ENCODE measurements at regions not wholly inside any gene's neighbourhood (a gene's known extent, or its start where the extent isn't known, plus 50 kb on each side); places are given as distances from the start of the nearest gene placed in this dataset.

DNA sequence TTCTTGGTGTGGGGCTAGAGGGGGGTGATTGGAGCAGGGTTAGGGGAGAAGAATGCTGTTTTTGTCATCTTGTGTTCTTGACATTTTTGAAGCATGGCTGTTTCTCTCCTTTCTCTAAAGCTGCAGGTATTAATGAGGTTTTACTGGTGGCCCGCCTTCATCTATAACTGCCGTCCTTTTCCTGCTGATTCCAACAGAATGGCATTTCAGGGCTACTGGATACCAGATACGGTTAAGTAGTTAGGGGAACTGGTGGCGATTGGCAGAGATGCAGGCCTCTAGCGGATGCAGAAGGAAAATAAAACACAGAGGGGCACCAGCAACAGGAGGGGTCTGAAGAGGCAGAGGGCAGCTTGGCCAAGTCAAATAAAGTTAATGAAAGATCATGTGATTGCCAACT lies 89.7 kb upstream of the EEF1E1 start:
- Histone ChIP-seq H3F3A (replicated peaks; ENCODE audit: insufficient read depth) (no peaks in the 10 kb centered on the region), H3K27ac (ENCODE audit: low read depth in 2 of 2, low read length in 1 of 2) (no peak overlapping the region), H3K27me3 (ENCODE audit: insufficient read depth) (no peaks in the 10 kb centered on the region), H3K4me2 (no peak overlapping the region), H3K9ac (no peak overlapping the region), H3K4me3 (ENCODE audit: low read depth in 2 of 2, low read length in 1 of 2) (no peak overlapping the region), H3K36me3 (replicated peaks in 1 of 2; ENCODE audit: control insufficient read depth in 1 of 2, insufficient read depth in 2 of 2, low read length in 1 of 2) (no peaks in the 10 kb centered on the region), H3K4me1 (ENCODE audit: control insufficient read depth in 1 of 2, insufficient read depth in 2 of 2, low read depth in 1 of 2, low read length in 1 of 2) (no peaks in the 10 kb centered on the region), H2AFZ (ENCODE audit: low read depth) (no peak overlapping the region), H4K20me1 (ENCODE audit: insufficient read depth) (no peaks in the 10 kb centered on the region), H3K9me2 (no peaks in the 10 kb centered on the region), H3K79me2 (ENCODE audit: insufficient read depth) (no peaks in the 10 kb centered on the region), H3K9me3 (no peaks in the 10 kb centered on the region)
- 42% methylated on average over 5 of the region's 5 CpGs for whole genome bisulfite sequencing (ENCODE audit: low lambda C conversion rate)
- ChIA-PET POLR2A (no interaction called here), CTCF (interaction anchor here (0.7 to 1.0 kb wide), 2 partner anchors 27 to 71 kb away, joined by 4 read pairs; no protein-coding TSS in a partner anchor)
- no peak for TF ChIP-seq SMC3 (IDR thresholded peaks at IDR 0.05; ENCODE audit: low read depth, low read length)
- no peak for TF ChIP-seq CHD2 (IDR thresholded peaks at IDR 0.05; ENCODE audit: low read length, partially characterized antibody)
- no peak for TF ChIP-seq MEF2A (IDR thresholded peaks at IDR 0.05; ENCODE audit: borderline replicate concordance, low read depth)
- TF ChIP-seq ELF1 (IDR thresholded peaks at IDR 0.05), result no peak
- TF ChIP-seq, protein P1, sequence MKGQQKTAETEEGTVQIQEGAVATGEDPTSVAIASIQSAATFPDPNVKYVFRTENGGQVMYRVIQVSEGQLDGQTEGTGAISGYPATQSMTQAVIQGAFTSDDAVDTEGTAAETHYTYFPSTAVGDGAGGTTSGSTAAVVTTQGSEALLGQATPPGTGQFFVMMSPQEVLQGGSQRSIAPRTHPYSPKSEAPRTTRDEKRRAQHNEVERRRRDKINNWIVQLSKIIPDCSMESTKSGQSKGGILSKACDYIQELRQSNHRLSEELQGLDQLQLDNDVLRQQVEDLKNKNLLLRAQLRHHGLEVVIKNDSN (IDR thresholded peaks at IDR 0.05; ENCODE audit: borderline replicate concordance, low read depth), result no peak
- TF ChIP-seq EP300 (IDR thresholded peaks at IDR 0.05; ENCODE audit: borderline replicate concordance in 1 of 2, low read depth in 1 of 2, low read length in 1 of 2), result no peak
- TF ChIP-seq TEAD4 (IDR thresholded peaks at IDR 0.05; ENCODE audit: borderline replicate concordance, insufficient read depth), result no peak
- TF ChIP-seq FOXJ3 (CRISPR knock-in tag; IDR thresholded peaks at IDR 0.05), result no peak
- no peak for TF ChIP-seq YY1 (IDR thresholded peaks at IDR 0.05; ENCODE audit: low read depth)
- TF ChIP-seq, protein P2, sequence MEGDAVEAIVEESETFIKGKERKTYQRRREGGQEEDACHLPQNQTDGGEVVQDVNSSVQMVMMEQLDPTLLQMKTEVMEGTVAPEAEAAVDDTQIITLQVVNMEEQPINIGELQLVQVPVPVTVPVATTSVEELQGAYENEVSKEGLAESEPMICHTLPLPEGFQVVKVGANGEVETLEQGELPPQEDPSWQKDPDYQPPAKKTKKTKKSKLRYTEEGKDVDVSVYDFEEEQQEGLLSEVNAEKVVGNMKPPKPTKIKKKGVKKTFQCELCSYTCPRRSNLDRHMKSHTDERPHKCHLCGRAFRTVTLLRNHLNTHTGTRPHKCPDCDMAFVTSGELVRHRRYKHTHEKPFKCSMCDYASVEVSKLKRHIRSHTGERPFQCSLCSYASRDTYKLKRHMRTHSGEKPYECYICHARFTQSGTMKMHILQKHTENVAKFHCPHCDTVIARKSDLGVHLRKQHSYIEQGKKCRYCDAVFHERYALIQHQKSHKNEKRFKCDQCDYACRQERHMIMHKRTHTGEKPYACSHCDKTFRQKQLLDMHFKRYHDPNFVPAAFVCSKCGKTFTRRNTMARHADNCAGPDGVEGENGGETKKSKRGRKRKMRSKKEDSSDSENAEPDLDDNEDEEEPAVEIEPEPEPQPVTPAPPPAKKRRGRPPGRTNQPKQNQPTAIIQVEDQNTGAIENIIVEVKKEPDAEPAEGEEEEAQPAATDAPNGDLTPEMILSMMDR (IDR thresholded peaks at IDR 0.05), result no peak
- TF ChIP-seq RFX5 (IDR thresholded peaks at IDR 0.05; ENCODE audit: low read length), result no peak
- TF ChIP-seq, protein P3, sequence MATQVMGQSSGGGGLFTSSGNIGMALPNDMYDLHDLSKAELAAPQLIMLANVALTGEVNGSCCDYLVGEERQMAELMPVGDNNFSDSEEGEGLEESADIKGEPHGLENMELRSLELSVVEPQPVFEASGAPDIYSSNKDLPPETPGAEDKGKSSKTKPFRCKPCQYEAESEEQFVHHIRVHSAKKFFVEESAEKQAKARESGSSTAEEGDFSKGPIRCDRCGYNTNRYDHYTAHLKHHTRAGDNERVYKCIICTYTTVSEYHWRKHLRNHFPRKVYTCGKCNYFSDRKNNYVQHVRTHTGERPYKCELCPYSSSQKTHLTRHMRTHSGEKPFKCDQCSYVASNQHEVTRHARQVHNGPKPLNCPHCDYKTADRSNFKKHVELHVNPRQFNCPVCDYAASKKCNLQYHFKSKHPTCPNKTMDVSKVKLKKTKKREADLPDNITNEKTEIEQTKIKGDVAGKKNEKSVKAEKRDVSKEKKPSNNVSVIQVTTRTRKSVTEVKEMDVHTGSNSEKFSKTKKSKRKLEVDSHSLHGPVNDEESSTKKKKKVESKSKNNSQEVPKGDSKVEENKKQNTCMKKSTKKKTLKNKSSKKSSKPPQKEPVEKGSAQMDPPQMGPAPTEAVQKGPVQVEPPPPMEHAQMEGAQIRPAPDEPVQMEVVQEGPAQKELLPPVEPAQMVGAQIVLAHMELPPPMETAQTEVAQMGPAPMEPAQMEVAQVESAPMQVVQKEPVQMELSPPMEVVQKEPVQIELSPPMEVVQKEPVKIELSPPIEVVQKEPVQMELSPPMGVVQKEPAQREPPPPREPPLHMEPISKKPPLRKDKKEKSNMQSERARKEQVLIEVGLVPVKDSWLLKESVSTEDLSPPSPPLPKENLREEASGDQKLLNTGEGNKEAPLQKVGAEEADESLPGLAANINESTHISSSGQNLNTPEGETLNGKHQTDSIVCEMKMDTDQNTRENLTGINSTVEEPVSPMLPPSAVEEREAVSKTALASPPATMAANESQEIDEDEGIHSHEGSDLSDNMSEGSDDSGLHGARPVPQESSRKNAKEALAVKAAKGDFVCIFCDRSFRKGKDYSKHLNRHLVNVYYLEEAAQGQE (IDR thresholded peaks at IDR 0.05; ENCODE audit: low read depth, low read length), result no peak
- TF ChIP-seq TCF12 (IDR thresholded peaks at IDR 0.05), result no peak
- TF ChIP-seq, protein P4, sequence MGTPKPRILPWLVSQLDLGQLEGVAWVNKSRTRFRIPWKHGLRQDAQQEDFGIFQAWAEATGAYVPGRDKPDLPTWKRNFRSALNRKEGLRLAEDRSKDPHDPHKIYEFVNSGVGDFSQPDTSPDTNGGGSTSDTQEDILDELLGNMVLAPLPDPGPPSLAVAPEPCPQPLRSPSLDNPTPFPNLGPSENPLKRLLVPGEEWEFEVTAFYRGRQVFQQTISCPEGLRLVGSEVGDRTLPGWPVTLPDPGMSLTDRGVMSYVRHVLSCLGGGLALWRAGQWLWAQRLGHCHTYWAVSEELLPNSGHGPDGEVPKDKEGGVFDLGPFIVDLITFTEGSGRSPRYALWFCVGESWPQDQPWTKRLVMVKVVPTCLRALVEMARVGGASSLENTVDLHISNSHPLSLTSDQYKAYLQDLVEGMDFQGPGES (IDR thresholded peaks at IDR 0.05; ENCODE audit: low read depth, low read length), result no peak
- no peak for TF ChIP-seq SIN3A (IDR thresholded peaks at IDR 0.05; ENCODE audit: borderline replicate concordance, low read depth, low read length)
- no peak for DNase-seq
